ENCODE measurements at regions not wholly inside any gene's neighbourhood (a gene's known extent, or its start where the extent isn't known, plus 50 kb on each side); places are given as distances from the start of the nearest gene placed in this dataset.

DNA sequence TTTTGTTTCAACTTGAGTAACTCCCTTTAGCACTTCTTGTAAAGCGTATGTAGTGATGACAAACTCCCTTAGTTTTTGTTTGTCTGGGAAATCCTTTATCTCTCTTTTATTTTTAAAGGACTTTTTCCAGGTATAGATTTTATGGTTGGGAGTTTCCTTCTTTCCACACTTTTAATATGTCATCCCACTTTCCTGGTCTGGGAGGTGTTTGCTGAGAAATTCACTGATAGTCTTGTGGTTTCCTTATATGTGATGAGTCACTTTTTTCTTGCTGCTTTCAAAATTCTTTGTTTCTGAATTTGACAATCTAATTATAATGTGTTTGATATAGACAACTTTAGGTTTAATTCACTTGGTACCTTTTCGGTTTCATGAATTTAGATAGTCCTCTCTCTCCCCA, 353.9 kb downstream of the GPAT3 start:
- TF ChIP-seq, protein P1, sequence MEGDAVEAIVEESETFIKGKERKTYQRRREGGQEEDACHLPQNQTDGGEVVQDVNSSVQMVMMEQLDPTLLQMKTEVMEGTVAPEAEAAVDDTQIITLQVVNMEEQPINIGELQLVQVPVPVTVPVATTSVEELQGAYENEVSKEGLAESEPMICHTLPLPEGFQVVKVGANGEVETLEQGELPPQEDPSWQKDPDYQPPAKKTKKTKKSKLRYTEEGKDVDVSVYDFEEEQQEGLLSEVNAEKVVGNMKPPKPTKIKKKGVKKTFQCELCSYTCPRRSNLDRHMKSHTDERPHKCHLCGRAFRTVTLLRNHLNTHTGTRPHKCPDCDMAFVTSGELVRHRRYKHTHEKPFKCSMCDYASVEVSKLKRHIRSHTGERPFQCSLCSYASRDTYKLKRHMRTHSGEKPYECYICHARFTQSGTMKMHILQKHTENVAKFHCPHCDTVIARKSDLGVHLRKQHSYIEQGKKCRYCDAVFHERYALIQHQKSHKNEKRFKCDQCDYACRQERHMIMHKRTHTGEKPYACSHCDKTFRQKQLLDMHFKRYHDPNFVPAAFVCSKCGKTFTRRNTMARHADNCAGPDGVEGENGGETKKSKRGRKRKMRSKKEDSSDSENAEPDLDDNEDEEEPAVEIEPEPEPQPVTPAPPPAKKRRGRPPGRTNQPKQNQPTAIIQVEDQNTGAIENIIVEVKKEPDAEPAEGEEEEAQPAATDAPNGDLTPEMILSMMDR (IDR thresholded peaks at IDR 0.05): no peak
- TF ChIP-seq POLR2AphosphoS5 (IDR thresholded peaks at IDR 0.05; ENCODE audit: low read depth, low read length): no peak
- TF ChIP-seq, protein P2, sequence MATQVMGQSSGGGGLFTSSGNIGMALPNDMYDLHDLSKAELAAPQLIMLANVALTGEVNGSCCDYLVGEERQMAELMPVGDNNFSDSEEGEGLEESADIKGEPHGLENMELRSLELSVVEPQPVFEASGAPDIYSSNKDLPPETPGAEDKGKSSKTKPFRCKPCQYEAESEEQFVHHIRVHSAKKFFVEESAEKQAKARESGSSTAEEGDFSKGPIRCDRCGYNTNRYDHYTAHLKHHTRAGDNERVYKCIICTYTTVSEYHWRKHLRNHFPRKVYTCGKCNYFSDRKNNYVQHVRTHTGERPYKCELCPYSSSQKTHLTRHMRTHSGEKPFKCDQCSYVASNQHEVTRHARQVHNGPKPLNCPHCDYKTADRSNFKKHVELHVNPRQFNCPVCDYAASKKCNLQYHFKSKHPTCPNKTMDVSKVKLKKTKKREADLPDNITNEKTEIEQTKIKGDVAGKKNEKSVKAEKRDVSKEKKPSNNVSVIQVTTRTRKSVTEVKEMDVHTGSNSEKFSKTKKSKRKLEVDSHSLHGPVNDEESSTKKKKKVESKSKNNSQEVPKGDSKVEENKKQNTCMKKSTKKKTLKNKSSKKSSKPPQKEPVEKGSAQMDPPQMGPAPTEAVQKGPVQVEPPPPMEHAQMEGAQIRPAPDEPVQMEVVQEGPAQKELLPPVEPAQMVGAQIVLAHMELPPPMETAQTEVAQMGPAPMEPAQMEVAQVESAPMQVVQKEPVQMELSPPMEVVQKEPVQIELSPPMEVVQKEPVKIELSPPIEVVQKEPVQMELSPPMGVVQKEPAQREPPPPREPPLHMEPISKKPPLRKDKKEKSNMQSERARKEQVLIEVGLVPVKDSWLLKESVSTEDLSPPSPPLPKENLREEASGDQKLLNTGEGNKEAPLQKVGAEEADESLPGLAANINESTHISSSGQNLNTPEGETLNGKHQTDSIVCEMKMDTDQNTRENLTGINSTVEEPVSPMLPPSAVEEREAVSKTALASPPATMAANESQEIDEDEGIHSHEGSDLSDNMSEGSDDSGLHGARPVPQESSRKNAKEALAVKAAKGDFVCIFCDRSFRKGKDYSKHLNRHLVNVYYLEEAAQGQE (IDR thresholded peaks at IDR 0.05; ENCODE audit: insufficient read depth in 1 of 2, low read depth in 2 of 2, low read length in 1 of 2): no peak
- TF ChIP-seq SIN3A (IDR thresholded peaks at IDR 0.05; ENCODE audit: borderline replicate concordance, insufficient read depth, low read depth, low read length): no peak
- no peak for TF ChIP-seq TCF7L2 (IDR thresholded peaks at IDR 0.05; ENCODE audit: low read depth, low read length)
